Spinal cord (tissue), 9 donors: ENCODE measurements at regions not wholly inside any gene's neighbourhood (a gene's known extent, or its start where the extent isn't known, plus 50 kb on each side); places are given as distances from the start of the nearest gene placed in this dataset.
"Not testable (repeated sequence)": the region's sequence is repeated elsewhere in the genome, so short reads cannot be mapped to it uniquely, and the experiment has no call there.

Source experiments
- DNase-seq, 6 donors: peaks; one replicate each; pipeline versions ENCODE4 v3.0.0 to v3.0.0-alpha.2; 2013 to 2015; ENCODE audit warnings: low spot score in 6 of 6, low read depth in 4 of 6
- H3K27ac ChIP-seq: one replicate; pipeline ENCODE4 v1.5.1; 2013; ENCODE audit warnings: low read depth, low read length, control low read depth
- H3K27me3 ChIP-seq: one replicate; pipeline ENCODE4 v1.6.1; 2013; ENCODE audit warnings: low read length; ENCODE audit not compliant: control insufficient read depth, insufficient read depth
- H3K36me3 ChIP-seq: one replicate; pipeline ENCODE4 v1.6.1; 2013; ENCODE audit warnings: low read length; ENCODE audit not compliant: control insufficient read depth, insufficient read depth
- H3K4me1 ChIP-seq: one replicate; pipeline ENCODE4 v1.6.1; 2013; ENCODE audit warnings: low read length; ENCODE audit not compliant: control insufficient read depth, insufficient read depth
- H3K4me3 ChIP-seq: one replicate; pipeline ENCODE4 v1.5.1; 2013; ENCODE audit warnings: low read depth, low read length, control low read depth
- H3K9me3 ChIP-seq: one replicate; pipeline ENCODE4 v1.6.1; 2013; ENCODE audit warnings: low read length; ENCODE audit not compliant: control insufficient read depth, insufficient read depth
- WGBS: methylation state at CpG from one replicate; pipeline ENCODE4 v1.1.5; 2013; ENCODE audit warnings: missing lambda C conversion rate; ENCODE audit not compliant: insufficient coverage; 5-methylcytosine and 5-hydroxymethylcytosine counted together
- donor health status: healthy.

DNA sequence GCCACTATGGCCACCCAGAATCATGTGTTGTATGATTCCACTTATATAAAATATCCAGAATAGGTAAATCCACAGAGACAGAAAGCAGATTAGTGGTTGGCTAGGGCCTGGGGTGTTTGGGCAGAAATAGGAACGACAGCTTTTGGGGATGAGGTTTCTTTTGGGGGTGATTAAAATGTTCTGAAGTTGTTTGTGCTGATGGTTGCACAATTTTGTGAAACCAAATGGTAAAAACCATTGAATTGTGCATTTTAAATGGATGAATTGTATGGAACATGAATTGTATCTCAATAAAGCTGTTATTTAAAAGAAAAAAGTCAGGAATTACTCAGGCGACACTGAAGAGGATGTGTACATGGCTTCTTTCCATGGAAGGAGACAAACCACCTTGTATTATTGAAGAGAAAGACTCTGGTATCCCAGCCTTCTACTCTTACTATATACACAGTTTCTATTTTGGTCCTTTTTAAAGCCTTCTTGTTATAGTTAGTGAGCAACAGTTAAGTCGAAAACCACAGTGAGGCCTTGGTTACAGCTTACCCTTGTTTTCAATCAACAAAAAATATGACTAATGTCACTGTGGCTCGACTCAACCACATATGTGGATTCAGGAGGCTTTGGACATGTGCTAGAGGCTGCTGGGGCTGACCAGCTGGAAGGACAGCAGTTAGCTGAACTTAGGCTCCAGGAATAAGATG is 57.1 kb upstream of the KMT2E start:
- H3K27me3 ChIP-seq: no peaks in the 10 kb centered on the region
- no peaks in the 10 kb centered on the region for H3K36me3 ChIP-seq
- no peak for DNase-seq
- 83% methylated on average over 2 of the region's 4 CpGs for WGBS
- no peaks in the 10 kb centered on the region for H3K4me1 ChIP-seq
- no peak overlapping the region for H3K4me3 ChIP-seq
- H3K27ac ChIP-seq: no peak overlapping the region
- H3K9me3 ChIP-seq: no peaks in the 10 kb centered on the region

DNA sequence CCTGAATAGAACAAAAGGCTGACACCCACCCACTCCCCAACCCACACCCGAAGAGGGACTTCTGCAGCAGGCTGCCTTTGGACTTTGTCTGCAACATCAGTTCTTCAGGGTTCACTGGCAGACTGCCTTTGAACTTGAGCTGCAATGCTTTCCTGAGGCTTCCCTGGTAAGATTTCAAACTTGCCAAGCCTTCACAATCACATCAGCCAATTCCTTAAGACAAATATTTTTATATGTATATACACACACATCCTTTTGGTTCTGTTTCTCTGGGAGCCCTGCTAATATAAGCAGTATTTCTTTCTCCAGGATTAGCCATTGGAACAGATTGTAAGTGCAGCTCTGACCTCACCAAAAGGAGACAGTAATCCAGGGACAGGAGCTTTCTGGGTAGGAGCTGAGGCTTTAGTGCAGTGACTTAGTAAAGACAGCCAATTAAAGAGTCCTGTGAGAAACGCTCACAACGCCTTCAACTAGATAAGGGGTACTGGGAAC is 55.6 kb upstream of the KMT2E start:
- Histone ChIP-seq H3K4me1 (no peaks in the 10 kb centered on the region), H3K4me3 (no peak overlapping the region), H3K36me3 (no peaks in the 10 kb centered on the region), H3K27ac (peak overlapping the region; percentile 3), H3K9me3 (no peaks in the 10 kb centered on the region), H3K27me3 (no peaks in the 10 kb centered on the region)
- WGBS: 72% methylated on average over 3 of the region's 3 CpGs
- DNase-seq: peak in 1 of 6 donors; percentile 47

GRCh38 chr7:104959483-104959882 is 54.5 kb upstream of the KMT2E start:
- WGBS: no CpG with 5 or more reads among the region's 2 CpGs
- H3K27ac ChIP-seq, H3K9me3 ChIP-seq, H3K36me3 ChIP-seq, H3K27me3 ChIP-seq, H3K4me1 ChIP-seq, DNase-seq, H3K4me3 ChIP-seq: not testable (repeated sequence)

- Histone ChIP-seq H3K27me3 (no peaks in the 10 kb centered on the region), H3K4me1 (no peaks in the 10 kb centered on the region), H3K4me3 (no peak overlapping the region), H3K36me3 (no peaks in the 10 kb centered on the region), H3K27ac (peak overlapping the region; percentile 22), H3K9me3 (no peaks in the 10 kb centered on the region)
- no peak for DNase-seq
- WGBS: 81% methylated on average over 2 of the region's 2 CpGs
Observed at GRCh38 chr7:104960741-104961448, 53.1 kb upstream of the KMT2E start.

DNA sequence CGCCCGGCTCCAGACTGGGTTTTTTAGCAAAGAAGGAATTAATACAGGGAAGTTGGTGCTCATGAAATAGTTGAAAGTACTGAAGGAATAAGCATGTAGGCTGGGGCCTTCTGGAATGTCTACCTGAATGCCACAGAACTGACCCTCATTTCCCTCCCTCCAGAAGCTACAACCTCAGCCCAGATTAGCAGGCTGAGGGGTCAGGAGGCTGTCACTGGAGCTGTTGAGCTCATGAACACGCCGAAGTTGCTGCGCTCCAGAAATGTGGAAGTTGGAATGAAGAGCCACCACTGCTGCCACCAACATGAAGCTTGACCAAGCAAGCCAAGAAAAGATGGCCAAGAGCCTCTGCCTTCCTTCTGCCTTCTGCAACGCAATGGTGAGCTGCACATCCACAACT is 52.2 kb upstream of the KMT2E start:
- Histone ChIP-seq H3K4me3 (no peak overlapping the region), H3K36me3 (no peaks in the 10 kb centered on the region), H3K27me3 (no peaks in the 10 kb centered on the region), H3K4me1 (no peaks in the 10 kb centered on the region), H3K27ac (no peak overlapping the region), H3K9me3 (no peaks in the 10 kb centered on the region)
- 83% methylated on average over 3 of the region's 6 CpGs for WGBS
- DNase-seq: no peak

- H3K36me3 ChIP-seq: no peaks in the 10 kb centered on the region
- H3K4me1 ChIP-seq: no peaks in the 10 kb centered on the region
- H3K27ac ChIP-seq: no peak overlapping the region
- H3K9me3 ChIP-seq: no peaks in the 10 kb centered on the region
- H3K27me3 ChIP-seq: no peaks in the 10 kb centered on the region
- H3K4me3 ChIP-seq: no peak overlapping the region
- DNase-seq: no peak
- WGBS: 83% methylated on average over 1 of the region's 3 CpGs
Observed at GRCh38 chr7:104962781-104963180, 51.2 kb upstream of the KMT2E start.

DNA sequence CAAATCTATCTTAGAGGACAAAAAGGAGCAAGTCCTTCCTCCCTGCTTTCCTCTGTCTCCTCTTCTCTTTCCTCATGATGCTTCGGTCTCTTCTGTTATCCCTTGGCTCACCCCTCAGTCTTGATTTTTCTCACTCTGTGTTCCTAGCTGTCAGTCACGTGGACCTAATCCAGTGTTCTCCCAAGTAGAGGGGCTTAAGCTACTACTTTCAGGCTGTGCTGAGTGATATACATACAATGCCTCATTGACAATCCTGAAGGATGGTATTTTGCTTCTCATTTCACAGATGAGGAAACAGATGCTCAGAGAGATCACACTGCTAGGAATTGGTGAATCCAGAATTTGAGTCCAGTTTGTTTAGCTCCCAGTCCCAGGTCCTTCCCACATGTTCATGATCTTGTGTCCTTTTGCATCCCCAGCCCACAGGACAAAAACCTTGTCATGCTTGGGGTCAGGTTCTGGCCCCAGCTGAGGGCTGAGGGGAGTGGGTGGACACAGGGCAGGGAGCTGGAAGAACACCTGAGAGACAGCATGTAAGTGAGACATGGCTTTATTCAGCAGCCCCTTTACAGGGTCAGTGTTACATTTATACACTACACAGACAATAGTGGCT is 50.5 kb upstream of the KMT2E start:
- Histone ChIP-seq H3K9me3 (no peaks in the 10 kb centered on the region), H3K4me3 (no peak overlapping the region), H3K4me1 (no peaks in the 10 kb centered on the region), H3K36me3 (no peaks in the 10 kb centered on the region), H3K27ac (peak overlapping the region; percentile 50), H3K27me3 (no peaks in the 10 kb centered on the region)
- DNase-seq: no peak
- 100% methylated on average over 1 of the region's 2 CpGs for WGBS

- H3K4me1 ChIP-seq: no peaks in the 10 kb centered on the region
- 78% methylated on average over 2 of the region's 3 CpGs for WGBS
- H3K4me3 ChIP-seq: no peak overlapping the region
- H3K36me3 ChIP-seq: no peaks in the 10 kb centered on the region
- no peaks in the 10 kb centered on the region for H3K9me3 ChIP-seq
- H3K27me3 ChIP-seq: no peaks in the 10 kb centered on the region
- DNase-seq: no peak
- no peak overlapping the region for H3K27ac ChIP-seq
Observed at GRCh38 chr7:104963991-104964385, 50.0 kb upstream of the KMT2E start.
